Astrocyte of the cerebellum (primary cell): ENCODE measurements at regions not wholly inside any gene's neighbourhood (a gene's known extent, or its start where the extent isn't known, plus 50 kb on each side); places are given as distances from the start of the nearest gene placed in this dataset.
"Not testable (repeated sequence)": the region's sequence is repeated elsewhere in the genome, so short reads cannot be mapped to it uniquely, and the experiment has no call there.

ENCODE experiments used
- DNase-seq: peaks from one replicate; pipeline ENCODE4 v3.0.0-alpha.2; 2011; ENCODE audit warnings: low read depth
- H3K4me3 ChIP-seq: 2 replicates; pipeline ENCODE4 v1.5.1; 2011; ENCODE audit warnings: mild to moderate bottlenecking, low read depth, low read length, moderate library complexity
- CTCF ChIP-seq: IDR thresholded peaks from 2 replicates; pipeline ENCODE4 v1.5.1; 2012; ENCODE audit warnings: low read length, low read depth, moderate library complexity, mild to moderate bottlenecking; ENCODE audit errors: missing control alignments
- in situ Hi-C: cut with HindIII; loops from 2 replicates; pipeline ENCODE4 v1.10.0; 2017; ENCODE audit warnings: low sequenced_read_pairs

GRCh38 chr18:43341014-43341413 lies 63.7 kb upstream of the SYT4 start:
- H3K4me3 ChIP-seq = no peak overlapping the region
- in situ Hi-C loops = no loop called here
- TF ChIP-seq CTCF = no peak
- no peak for DNase-seq

- in situ Hi-C loops = no loop called here
- DNase-seq = no peak
- no peak overlapping the region for H3K4me3 ChIP-seq
- TF ChIP-seq CTCF = no peak
These were observed 72.9 kb upstream of the SYT4 start for GRCh38 chr18:43350176-43350575.

- no peak for TF ChIP-seq CTCF
- DNase-seq = no peak
- no peak overlapping the region for H3K4me3 ChIP-seq
- in situ Hi-C loops = no loop called here
These were observed 87.2 kb upstream of the SYT4 start for GRCh38 chr18:43364535-43364934.

DNA sequence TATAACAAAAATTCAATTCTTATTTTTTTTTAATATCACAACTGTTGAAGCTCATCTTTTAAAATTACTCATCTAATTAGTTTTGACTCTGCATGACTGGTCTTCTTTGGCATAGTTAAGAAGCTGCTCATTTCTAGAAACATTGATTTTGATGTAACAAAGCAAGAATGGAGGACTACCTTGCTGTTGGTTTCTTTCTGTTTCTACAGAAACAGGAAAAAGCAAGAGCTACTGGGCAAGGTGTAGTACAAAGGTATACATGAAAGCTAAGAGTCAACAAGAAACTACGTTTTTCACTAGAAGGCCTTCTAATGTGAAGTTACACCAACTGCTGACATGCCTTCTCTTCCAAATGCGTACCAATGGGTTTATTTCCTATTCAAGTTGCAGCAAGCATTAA lies 90.6 kb upstream of the SYT4 start:
- no peak for DNase-seq
- no peak overlapping the region for H3K4me3 ChIP-seq
- in situ Hi-C loops = no loop called here
- TF ChIP-seq CTCF = no peak

DNA sequence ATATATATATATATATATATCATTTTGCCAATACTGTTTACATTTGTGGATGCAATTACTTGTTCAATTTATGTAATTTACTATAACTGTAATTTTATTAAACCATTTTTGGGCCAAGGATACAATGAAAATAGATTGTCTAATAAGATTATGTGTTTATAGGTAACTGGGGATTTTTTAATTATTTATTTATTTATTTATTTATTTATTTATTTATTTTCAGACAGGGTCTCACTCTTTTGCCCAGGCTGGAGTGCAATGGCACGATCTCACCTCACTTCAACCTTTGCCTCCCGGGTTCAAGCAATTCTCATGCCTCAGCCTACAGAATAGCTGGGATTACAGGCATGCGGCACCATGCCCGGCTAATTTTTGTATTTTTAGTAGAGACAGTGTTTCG lies 92.0 kb upstream of the SYT4 start:
- DNase-seq, in situ Hi-C loops, H3K4me3 ChIP-seq: not testable (repeated sequence)

GRCh38 chr18:43372773-43373172 lies 95.5 kb upstream of the SYT4 start:
- DNase-seq = no peak
- in situ Hi-C loops = no loop called here
- TF ChIP-seq CTCF = no peak
- H3K4me3 ChIP-seq = no peak overlapping the region

GRCh38 chr18:43380104-43380672 lies 102.9 kb upstream of the SYT4 start:
- TF ChIP-seq CTCF = no peak
- no peak for DNase-seq
- in situ Hi-C loops = no loop called here
- H3K4me3 ChIP-seq = no peak overlapping the region
